Heart left ventricle (tissue), 16 donors: ENCODE measurements at regions not wholly inside any gene's neighbourhood (a gene's known extent, or its start where the extent isn't known, plus 50 kb on each side); places are given as distances from the start of the nearest gene placed in this dataset.
A peak's percentile ranks its signal among the peaks of the same experiment; 100 is the strongest.
"Not testable (repeated sequence)": the region's sequence is repeated elsewhere in the genome, so short reads cannot be mapped to it uniquely, and the experiment has no call there.

Experiments used
- ATAC-seq, 4 donors: fragments of 200-7000 bp; cut with Tn5 transposase; one replicate each; pipeline ENCODE4 v1.9.1; 2020 to 2022; ENCODE audit warnings: moderate library complexity in 4 of 4, mild to moderate bottlenecking in 3 of 4, moderate number of reproducible peaks in 1 of 4
- DNase-seq, 5 donors: peaks; one replicate each; pipeline ENCODE4 v3.0.0-alpha.2; 2020
- H3K27ac ChIP-seq, 12 donors: fragments of 200-600 bp; sonication (generic) in 4 of 12; one replicate each; pipeline versions ENCODE4 v1.5.0 to v1.8.0; 2016 to 2022; ENCODE audit warnings: mild to moderate bottlenecking in 2 of 12
- H3K27me3 ChIP-seq, 9 donors: fragments of 200-600 bp; sonication (generic) in 2 of 9; one replicate each; pipeline versions ENCODE4 v1.5.1 to v1.8.0; 2016 to 2022; ENCODE audit warnings: mild to moderate bottlenecking in 3 of 9
- H3K36me3 ChIP-seq, 9 donors: fragments of 200-600 bp; sonication (generic) in 2 of 9; one replicate each; pipeline versions ENCODE4 v1.5.0 to v1.8.0; 2018 to 2022; ENCODE audit warnings: mild to moderate bottlenecking in 2 of 9
- H3K4me1 ChIP-seq, 12 donors: fragments of 200-600 bp; sonication (generic) in 4 of 12; one replicate each; pipeline versions ENCODE4 v1.5.0 to v1.8.0; 2016 to 2022; ENCODE audit warnings: mild to moderate bottlenecking in 3 of 12
- H3K4me3 ChIP-seq, 12 donors: fragments of 200-600 bp; sonication (generic) in 4 of 12; one replicate each; pipeline versions ENCODE4 v1.5.0 to v1.8.0; 2017 to 2022; ENCODE audit warnings: mild to moderate bottlenecking in 9 of 12, moderate library complexity in 4 of 12
- H3K9me3 ChIP-seq, 12 donors: fragments of 200-600 bp; sonication (generic) in 4 of 12; one replicate each; pipeline versions ENCODE4 v1.5.0 to v1.8.0; 2016 to 2022; ENCODE audit warnings: mild to moderate bottlenecking in 1 of 12
- POLR2A ChIP-seq, 2 donors: fragments of 450-650 bp; IDR thresholded peaks; one replicate each; pipeline ENCODE4 v1.6.1; 2017; ENCODE audit warnings: antibody characterized with exemption in 2 of 2, mild to moderate bottlenecking in 2 of 2, moderate library complexity in 2 of 2
- WGBS, 4 donors: extraction: QIAGEN DNeasy Blood & Tissue Kit in 2 of 4; methylation state at CpG; one replicate each; pipeline versions ENCODE4 v1.1.5 to v1.1.7; 2013 to 2018; 5-methylcytosine and 5-hydroxymethylcytosine counted together
- intact Hi-C, 10 donors: fragments of 100-400 bp; cut with DNase I; formaldehyde crosslinking; loops; one replicate each; pipeline versions ENCODE4 v1.11.1 to v1.14.2; 2022
- TF ChIP-seq, protein P1 (sequence below), 12 donors: fragments of 200-600 bp; sonication (generic) in 4 of 12; IDR thresholded peaks; one replicate each; pipeline versions ENCODE4 v1.5.0 to v1.8.0; 2018 to 2022; ENCODE audit warnings: antibody characterized with exemption in 12 of 12, mild to moderate bottlenecking in 5 of 12
- donor health status: ischemic (EF 13 %, LVEDD 7.1; RV severe dilation, severe dysfunction).
- donor health status: healthy with polysubstance abuse.
- donor health status: DM: no; HTN: yes; CAD: no.
- donor health status: DM: no; HTN: no; CAD: no.
- donor health status: ischemic (EF 25% LVEDD 6.9; RV normal size, moderate dysfunction).
- donor health status: ischemic (EF 25% LVEDD 5.7; RV mildly dilated, moderate dysfunction).
- donor health status: healthy.
- donor health status: DM: yes; HTN: yes; CAD: no.
- donor health status: ischemic (EF 35%, LVEDD 5.7; RV mildly dilated, moderate dysfunction).
- donor health status: nonischemic (EF 11% LVEDD 7.7; RV severe dilation, severe dysfunction).
- donor health status: DM: yes; HTN: yes; CAD: no.
- donor health status: PGD.
- donor health status: ischemic (EF 29% LVEDD 5.4; RV normal size, mild dysfunction).
- donor health status: nonischemic (EF 23%, LVEDD 6.1; RV moderate dilation, normal function).

GRCh38 chr14:37778135-37778943, 182.9 kb downstream of the TTC6 start:
- Histone ChIP-seq H3K4me1 (no peaks in the 10 kb centered on the region), H3K27ac (no peak overlapping the region), H3K36me3 (no peaks in the 10 kb centered on the region), H3K4me3 (no peak overlapping the region), H3K9me3 (peaks cover 0 to 21% (median 0%) of the 10 kb centered on the region in 12 donors), H3K27me3 (no peaks in the 10 kb centered on the region)
- 80 to 84% (median 83%) methylated on average over 3 to 5 of the region's 5 CpGs for WGBS, 4 donors
- intact Hi-C loops = no loop called here
- DNase-seq = peak in 1 of 5 donors; percentile 26
- TF ChIP-seq POLR2A (IDR thresholded peaks at IDR 0.05) = no peak
- TF ChIP-seq, protein P1, sequence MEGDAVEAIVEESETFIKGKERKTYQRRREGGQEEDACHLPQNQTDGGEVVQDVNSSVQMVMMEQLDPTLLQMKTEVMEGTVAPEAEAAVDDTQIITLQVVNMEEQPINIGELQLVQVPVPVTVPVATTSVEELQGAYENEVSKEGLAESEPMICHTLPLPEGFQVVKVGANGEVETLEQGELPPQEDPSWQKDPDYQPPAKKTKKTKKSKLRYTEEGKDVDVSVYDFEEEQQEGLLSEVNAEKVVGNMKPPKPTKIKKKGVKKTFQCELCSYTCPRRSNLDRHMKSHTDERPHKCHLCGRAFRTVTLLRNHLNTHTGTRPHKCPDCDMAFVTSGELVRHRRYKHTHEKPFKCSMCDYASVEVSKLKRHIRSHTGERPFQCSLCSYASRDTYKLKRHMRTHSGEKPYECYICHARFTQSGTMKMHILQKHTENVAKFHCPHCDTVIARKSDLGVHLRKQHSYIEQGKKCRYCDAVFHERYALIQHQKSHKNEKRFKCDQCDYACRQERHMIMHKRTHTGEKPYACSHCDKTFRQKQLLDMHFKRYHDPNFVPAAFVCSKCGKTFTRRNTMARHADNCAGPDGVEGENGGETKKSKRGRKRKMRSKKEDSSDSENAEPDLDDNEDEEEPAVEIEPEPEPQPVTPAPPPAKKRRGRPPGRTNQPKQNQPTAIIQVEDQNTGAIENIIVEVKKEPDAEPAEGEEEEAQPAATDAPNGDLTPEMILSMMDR (IDR thresholded peaks at IDR 0.05) = no peak
- no peak for ATAC-seq

- peaks cover 0 to 21% (median 0%) of the 10 kb centered on the region in 12 donors for H3K9me3 ChIP-seq
- TF ChIP-seq, protein P1 (IDR thresholded peaks at IDR 0.05) = no peak
- TF ChIP-seq POLR2A (IDR thresholded peaks at IDR 0.05) = no peak
- intact Hi-C loops = no loop called here
- no peak for ATAC-seq
- H3K36me3 ChIP-seq = no peaks in the 10 kb centered on the region
- no peak overlapping the region for H3K27ac ChIP-seq
- no peak overlapping the region for H3K4me3 ChIP-seq
- DNase-seq = no peak
- no peaks in the 10 kb centered on the region for H3K27me3 ChIP-seq
- H3K4me1 ChIP-seq = no peaks in the 10 kb centered on the region
Observed at GRCh38 chr14:37779480-37779879, 184.1 kb downstream of the TTC6 start.

GRCh38 chr14:37780731-37781130, 185.3 kb downstream of the TTC6 start:
- H3K4me1 ChIP-seq, H3K27ac ChIP-seq, H3K27me3 ChIP-seq, intact Hi-C loops, H3K4me3 ChIP-seq, H3K36me3 ChIP-seq, ATAC-seq, DNase-seq: not testable (repeated sequence)
- H3K9me3 ChIP-seq = peaks cover 0 to 21% (median 0%) of the 10 kb centered on the region in 12 donors
- 83 to 92% (median 86%) methylated on average over 4 of the region's 4 CpGs for WGBS, 4 donors

DNA sequence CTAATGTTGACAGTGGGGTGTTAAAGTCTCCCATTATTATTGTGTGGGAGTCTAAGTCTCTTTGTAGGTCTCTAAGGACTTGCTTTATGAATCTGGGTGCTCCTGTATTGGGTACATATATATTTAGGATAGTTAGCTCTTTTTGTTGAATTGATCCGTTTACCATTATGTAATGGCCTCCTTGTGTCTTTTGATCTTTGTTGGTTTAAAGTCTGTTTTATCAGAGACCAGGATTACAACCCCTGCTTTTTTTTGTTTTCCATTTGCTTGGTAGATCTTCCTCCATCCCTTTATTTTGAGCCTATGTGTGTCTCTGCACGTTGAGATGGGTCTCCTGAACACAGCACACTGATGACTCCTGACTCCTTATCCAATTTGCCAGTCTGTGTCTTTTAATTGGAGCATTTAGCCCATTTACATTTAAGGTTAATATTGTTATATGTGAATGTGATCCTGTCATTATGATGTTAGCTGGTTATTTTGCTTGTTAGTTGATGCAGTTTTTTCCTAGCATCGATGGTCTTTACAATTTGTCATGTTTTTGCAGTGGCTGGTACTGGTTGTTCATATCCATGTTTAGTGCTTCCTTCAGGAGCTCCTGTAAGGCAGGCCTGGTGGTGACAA, 188.9 kb downstream of the TTC6 start:
- DNase-seq, H3K27ac ChIP-seq, intact Hi-C loops, H3K36me3 ChIP-seq, ATAC-seq, H3K4me1 ChIP-seq, H3K4me3 ChIP-seq, H3K27me3 ChIP-seq: not testable (repeated sequence)
- WGBS, 4 donors = 58 to 63% (median 61%) methylated on average over 3 of the region's 3 CpGs
- H3K9me3 ChIP-seq = peaks cover 0 to 21% (median 0%) of the 10 kb centered on the region in 12 donors

DNA sequence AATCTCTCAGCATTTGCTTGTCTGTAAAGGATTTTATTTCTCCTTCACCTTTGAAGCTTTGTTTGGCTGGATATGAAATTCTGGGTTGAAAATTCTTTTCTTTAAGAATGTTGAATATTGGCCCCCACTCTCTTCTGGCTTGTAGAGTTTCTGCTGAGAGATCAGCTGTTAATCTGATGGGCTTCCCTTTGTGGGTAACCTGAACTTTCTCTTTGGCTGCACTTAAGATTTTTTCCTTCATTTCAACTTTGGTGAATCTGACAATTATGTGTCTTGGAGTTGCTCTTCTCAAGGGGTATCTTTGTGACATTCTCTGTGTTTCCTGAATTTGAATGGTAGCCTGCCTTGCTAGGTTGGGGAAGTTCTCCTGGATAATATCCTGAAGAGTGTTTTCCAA, 189.4 kb downstream of the TTC6 start:
- not testable (repeated sequence) for ATAC-seq, H3K4me3 ChIP-seq, H3K27me3 ChIP-seq

DNA sequence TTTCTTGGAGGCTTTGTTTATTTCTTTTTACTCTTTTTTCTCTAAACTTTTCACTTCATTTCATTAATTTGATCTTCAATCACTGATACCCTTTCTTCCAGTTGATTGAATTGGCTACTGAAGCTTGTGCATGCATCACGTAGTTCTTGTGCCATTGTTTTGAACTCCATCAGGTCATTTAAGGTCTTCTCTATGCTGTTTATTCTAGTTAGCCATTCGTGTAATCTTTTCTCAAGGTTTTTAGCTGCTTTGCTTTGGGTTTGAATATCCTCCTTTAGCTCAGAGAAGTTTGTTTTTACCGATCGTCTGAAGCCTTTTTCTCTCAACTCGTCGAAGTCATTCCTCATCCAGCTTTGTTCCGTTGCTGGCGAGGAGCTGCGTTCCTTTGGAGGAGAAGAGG, 189.9 kb downstream of the TTC6 start:
- H3K9me3 ChIP-seq = peaks cover 0 to 18% (median 0%) of the 10 kb centered on the region in 12 donors
- WGBS, 4 donors = 86 to 89% (median 87%) methylated on average over 9 of the region's 9 CpGs
- H3K36me3 ChIP-seq, H3K4me1 ChIP-seq, DNase-seq, H3K27ac ChIP-seq, H3K27me3 ChIP-seq, ATAC-seq, intact Hi-C loops, H3K4me3 ChIP-seq: not testable (repeated sequence)

More for the DNA sequence above, 189.4 kb downstream of the TTC6 start:
- H3K36me3 ChIP-seq, H3K4me1 ChIP-seq, DNase-seq, intact Hi-C loops, H3K27ac ChIP-seq: not testable (repeated sequence)
- H3K9me3 ChIP-seq = peaks cover 0 to 21% (median 0%) of the 10 kb centered on the region in 12 donors

GRCh38 chr14:37786114-37786625, 190.7 kb downstream of the TTC6 start:
- 79 to 83% (median 81%) methylated on average over 14 of the region's 14 CpGs for WGBS, 4 donors
- not testable (repeated sequence) for DNase-seq

More at GRCh38 chr14:37786114-37786625, 190.7 kb downstream of the TTC6 start:
- intact Hi-C loops, ATAC-seq, H3K4me3 ChIP-seq, H3K27me3 ChIP-seq, H3K27ac ChIP-seq, H3K9me3 ChIP-seq, H3K36me3 ChIP-seq, H3K4me1 ChIP-seq: not testable (repeated sequence)
